Kidney (tissue), 13 donors: ENCODE measurements at regions not wholly inside any gene's neighbourhood (a gene's known extent, or its start where the extent isn't known, plus 50 kb on each side); places are given as distances from the start of the nearest gene placed in this dataset.

ENCODE experiments used
- DNase-seq, 5 donors: peaks; one replicate each; pipeline ENCODE4 v3.0.0-alpha.2; 2013 to 2020
- FAIRE-seq: peaks from 2 replicates; lab custom pipeline; 2012; peaks lifted over from hg19 to GRCh38; lab: Jason Lieb, UNC
- H3K27ac ChIP-seq, 2 donors: one replicate each; pipeline ENCODE4 v1.7.0; 2013; ENCODE audit warnings: low read depth in 2 of 2, low read length in 2 of 2, inconsistent platforms in 1 of 2
- H3K27me3 ChIP-seq: one replicate; pipeline ENCODE4 v1.7.1; 2013; ENCODE audit warnings: low read length, inconsistent platforms; ENCODE audit not compliant: control insufficient read depth, insufficient read depth
- H3K36me3 ChIP-seq, 3 donors: one replicate each; pipeline versions ENCODE4 v1.7.0 to v1.7.1; 2013; ENCODE audit warnings: low read length in 3 of 3, control low read depth in 1 of 3, inconsistent platforms in 1 of 3; ENCODE audit not compliant: insufficient read depth in 3 of 3, control insufficient read depth in 2 of 3
- H3K4me1 ChIP-seq, 3 donors: one replicate each; pipeline versions ENCODE4 v1.7.0 to v1.7.1; 2013; ENCODE audit warnings: low read length in 3 of 3, inconsistent platforms in 1 of 3, low read depth in 1 of 3; ENCODE audit not compliant: control insufficient read depth in 2 of 3, insufficient read depth in 2 of 3
- H3K4me3 ChIP-seq, 3 donors: one replicate each; pipeline versions ENCODE4 v1.7.0 to v1.8.1; 2013; ENCODE audit warnings: low read length in 3 of 3, control low read depth in 1 of 3, inconsistent platforms in 1 of 3
- H3K9ac ChIP-seq, 3 donors: one replicate each; pipeline versions ENCODE4 v1.7.0 to v1.7.1; 2013; ENCODE audit warnings: low read length in 3 of 3, control low read depth in 1 of 3, inconsistent platforms in 1 of 3
- H3K9me3 ChIP-seq, 3 donors: one replicate each; pipeline versions ENCODE4 v1.7.0 to v1.7.1; 2013; ENCODE audit warnings: low read length in 3 of 3, control low read depth in 1 of 3, inconsistent platforms in 1 of 3; ENCODE audit not compliant: control insufficient read depth in 2 of 3, insufficient read depth in 1 of 3
- CTCF ChIP-seq: IDR thresholded peaks from 3 replicates; pipeline ENCODE4 v1.5.1; 2012; ENCODE audit warnings: mild to moderate bottlenecking, moderate library complexity, borderline replicate concordance; ENCODE audit not compliant: insufficient read depth; ENCODE audit errors: extremely low read depth
- intact Hi-C: fragments of 100-400 bp; cut with DNase I; formaldehyde crosslinking; loops from one replicate; pipeline ENCODE4 v1.11.1; 2022
- donor health status: control.
- donor health status: control.
- donor health status: control.
- donor health status: control.
- donor health status: control.
- donor health status: DM: yes; HTN: yes; CAD: no.
- donor health status: Normal renal cell carcinoma (clear cell type).

GRCh38 chr21:23316190-23316589 is 2291.1 kb downstream of the MRPL39 start:
- intact Hi-C loops = no loop called here
- Histone ChIP-seq H3K9ac (no peak overlapping the region), H3K4me1 (no peaks in the 10 kb centered on the region), H3K27me3 (no peaks in the 10 kb centered on the region), H3K27ac (no peak overlapping the region), H3K4me3 (no peak overlapping the region), H3K9me3 (no peaks in the 10 kb centered on the region), H3K36me3 (no peaks in the 10 kb centered on the region)
- FAIRE-seq = no peak
- no peak for DNase-seq
- TF ChIP-seq CTCF = no peak

- no peaks in the 10 kb centered on the region for H3K36me3 ChIP-seq
- H3K4me3 ChIP-seq = no peak overlapping the region
- H3K4me1 ChIP-seq = no peaks in the 10 kb centered on the region
- no peak overlapping the region for H3K9ac ChIP-seq
- no peak overlapping the region for H3K27ac ChIP-seq
- H3K27me3 ChIP-seq = no peaks in the 10 kb centered on the region
- peaks cover 0 to 4% (median 0%) of the 10 kb centered on the region in 3 donors for H3K9me3 ChIP-seq
- TF ChIP-seq CTCF = no peak
- no peak for DNase-seq
- intact Hi-C loops = no loop called here
- FAIRE-seq = peak; percentile 65
Measured at GRCh38 chr21:23308741-23309140, 2298.5 kb downstream of the MRPL39 start.

- peaks cover 0 to 4% (median 0%) of the 10 kb centered on the region in 3 donors for H3K9me3 ChIP-seq
- intact Hi-C loops = no loop called here
- no peak overlapping the region for H3K9ac ChIP-seq
- DNase-seq = no peak
- H3K4me1 ChIP-seq = no peaks in the 10 kb centered on the region
- no peaks in the 10 kb centered on the region for H3K27me3 ChIP-seq
- no peaks in the 10 kb centered on the region for H3K36me3 ChIP-seq
- FAIRE-seq = no peak
- no peak for TF ChIP-seq CTCF
- H3K4me3 ChIP-seq = no peak overlapping the region
- no peak overlapping the region for H3K27ac ChIP-seq
Measured at GRCh38 chr21:23307065-23307464, 2300.2 kb downstream of the MRPL39 start.

GRCh38 chr21:23292292-23292691 is 2294.1 kb downstream of the NCAM2 start:
- TF ChIP-seq CTCF = no peak
- no peaks in the 10 kb centered on the region for H3K27me3 ChIP-seq
- H3K9ac ChIP-seq = no peak overlapping the region
- FAIRE-seq (no peak), DNase-seq (no peak)
- no peaks in the 10 kb centered on the region for H3K36me3 ChIP-seq
- no peaks in the 10 kb centered on the region for H3K9me3 ChIP-seq
- H3K4me3 ChIP-seq = no peak overlapping the region
- no peaks in the 10 kb centered on the region for H3K4me1 ChIP-seq
- intact Hi-C loops = no loop called here
- H3K27ac ChIP-seq = no peak overlapping the region
